Esophagus muscularis mucosa (tissue), 4 donors: ENCODE measurements at regions not wholly inside any gene's neighbourhood (a gene's known extent, or its start where the extent isn't known, plus 50 kb on each side); places are given as distances from the start of the nearest gene placed in this dataset.

ENCODE experiments used
- DNase-seq: peaks from one replicate; pipeline ENCODE4 v3.0.0-alpha.2; 2017; ENCODE audit errors: extremely low spot score
- H3K27ac ChIP-seq, 4 donors: fragments of 200-600 bp; sonication (generic); replicated peaks in 1 of 4; 1 replicate in 3 of 4; 2 replicates in 1 of 4; pipeline ENCODE4 v1.5.1; 2016 to 2019; ENCODE audit warnings: mild to moderate bottlenecking in 1 of 4
- H3K27me3 ChIP-seq, 4 donors: fragments of 200-600 bp; sonication (generic); one replicate each; pipeline versions ENCODE4 v1.5.1 to v1.6.0; 2016 to 2019
- H3K36me3 ChIP-seq, 4 donors: fragments of 200-600 bp; sonication (generic); one replicate each; pipeline ENCODE4 v1.5.1; 2016 to 2019
- H3K4me1 ChIP-seq, 4 donors: fragments of 200-600 bp; sonication (generic); one replicate each; pipeline ENCODE4 v1.5.1; 2016 to 2019
- H3K4me3 ChIP-seq, 4 donors: fragments of 200-600 bp; sonication (generic); 1 replicate in 2 of 4; 2 replicates in 2 of 4; pipeline ENCODE4 v1.5.1; 2016 to 2019; ENCODE audit warnings: mild to moderate bottlenecking in 4 of 4, moderate library complexity in 1 of 4
- H3K9me3 ChIP-seq, 4 donors: fragments of 200-600 bp; sonication (generic); 1 replicate in 3 of 4; 2 replicates in 1 of 4; pipeline ENCODE4 v1.5.1; 2016 to 2019
- CTCF ChIP-seq, 3 experiments: fragments of 200-600 bp in 2 of 3; fragments of 450-650 bp in 1 of 3; sonication (generic) in 2 of 3; IDR thresholded peaks; one replicate each; pipeline ENCODE4 v1.5.1; 2017 to 2019; ENCODE audit warnings: antibody characterized with exemption in 3 of 3, mild to moderate bottlenecking in 2 of 3, moderate library complexity in 1 of 3
- EP300 ChIP-seq: sonication (generic); formaldehyde crosslinking; IDR thresholded peaks from one replicate; pipeline ENCODE4 v1.6.1; 2017; ENCODE audit warnings: antibody characterized with exemption
- POLR2A ChIP-seq: fragments of 450-650 bp; IDR thresholded peaks from one replicate; pipeline ENCODE4 v1.6.1; 2017; ENCODE audit warnings: antibody characterized with exemption, moderate library complexity, mild to moderate bottlenecking, low read depth
- POLR2AphosphoS5 ChIP-seq, 2 donors: sonication (generic); formaldehyde crosslinking; IDR thresholded peaks; one replicate each; pipeline ENCODE4 v1.6.1; 2017; ENCODE audit warnings: antibody characterized with exemption in 2 of 2
- WGBS: methylation state at CpG from one replicate; pipeline ENCODE4 v1.1.5; 2018; 5-methylcytosine and 5-hydroxymethylcytosine counted together
- intact Hi-C: fragments of 100-400 bp; cut with DNase I; formaldehyde crosslinking; loops from one replicate; pipeline ENCODE4 v1.15.1; 2023

- no peak for TF ChIP-seq POLR2A
- TF ChIP-seq EP300, result no peak
- TF ChIP-seq POLR2AphosphoS5 (IDR thresholded peaks at IDR 0.05), result no peak
- TF ChIP-seq CTCF (IDR thresholded peaks at IDR 0.05), result no peak
- no peaks in the 10 kb centered on the region for H3K36me3 ChIP-seq
- H3K4me3 ChIP-seq, result no peak overlapping the region
- H3K9me3 ChIP-seq, result no peaks in the 10 kb centered on the region
- H3K4me1 ChIP-seq, result peaks cover 0 to 4% (median 1%) of the 10 kb centered on the region in 4 donors
- intact Hi-C loops, result no loop called here
- no peaks in the 10 kb centered on the region for H3K27me3 ChIP-seq
- DNase-seq, result no peak
- 90% methylated on average over 2 of the region's 2 CpGs for WGBS
- no peak overlapping the region for H3K27ac ChIP-seq
Measured at GRCh38 chr6:140779341-140779740, 1353.4 kb upstream of the GJE1 start.

GRCh38 chr6:140777780-140778179, 1354.9 kb upstream of the GJE1 start:
- intact Hi-C loops, result no loop called here
- Histone ChIP-seq H3K27me3 (no peaks in the 10 kb centered on the region), H3K27ac (no peak overlapping the region), H3K4me1 (peaks cover 0 to 11% (median 8%) of the 10 kb centered on the region in 4 donors), H3K36me3 (no peaks in the 10 kb centered on the region), H3K9me3 (no peaks in the 10 kb centered on the region), H3K4me3 (no peak overlapping the region)
- WGBS, result 88% methylated on average over 4 of the region's 4 CpGs
- no peak for TF ChIP-seq POLR2AphosphoS5 (IDR thresholded peaks at IDR 0.05)
- TF ChIP-seq POLR2A, result no peak
- TF ChIP-seq EP300, result no peak
- TF ChIP-seq CTCF (IDR thresholded peaks at IDR 0.05), result no peak
- DNase-seq, result no peak

GRCh38 chr6:140775061-140775460, 1357.7 kb upstream of the GJE1 start:
- Histone ChIP-seq H3K36me3 (no peaks in the 10 kb centered on the region), H3K9me3 (no peaks in the 10 kb centered on the region), H3K27ac (no peak overlapping the region), H3K27me3 (no peaks in the 10 kb centered on the region), H3K4me3 (no peak overlapping the region), H3K4me1 (peaks cover 0 to 11% (median 8%) of the 10 kb centered on the region in 4 donors)
- 70% methylated on average over 3 of the region's 3 CpGs for WGBS
- intact Hi-C loops, result no loop called here
- TF ChIP-seq EP300, result no peak
- TF ChIP-seq POLR2A, result no peak
- no peak for TF ChIP-seq POLR2AphosphoS5 (IDR thresholded peaks at IDR 0.05)
- no peak for TF ChIP-seq CTCF (IDR thresholded peaks at IDR 0.05)
- DNase-seq, result no peak

GRCh38 chr6:140774080-140774505, 1358.6 kb upstream of the GJE1 start:
- H3K4me1 ChIP-seq, result peaks cover 0 to 11% (median 8%) of the 10 kb centered on the region in 4 donors
- DNase-seq, result no peak
- no peak overlapping the region for H3K27ac ChIP-seq
- no peaks in the 10 kb centered on the region for H3K27me3 ChIP-seq
- 32% methylated on average over 3 of the region's 3 CpGs for WGBS
- no peaks in the 10 kb centered on the region for H3K36me3 ChIP-seq
- intact Hi-C loops, result no loop called here
- no peaks in the 10 kb centered on the region for H3K9me3 ChIP-seq
- H3K4me3 ChIP-seq, result no peak overlapping the region
- no peak for TF ChIP-seq CTCF (IDR thresholded peaks at IDR 0.05)
- no peak for TF ChIP-seq POLR2A
- no peak for TF ChIP-seq EP300
- no peak for TF ChIP-seq POLR2AphosphoS5 (IDR thresholded peaks at IDR 0.05)

GRCh38 chr6:140773276-140773675, 1359.4 kb upstream of the GJE1 start:
- intact Hi-C loops, result no loop called here
- Histone ChIP-seq H3K4me1 (peaks cover 0 to 11% (median 8%) of the 10 kb centered on the region in 4 donors), H3K9me3 (no peaks in the 10 kb centered on the region), H3K4me3 (no peak overlapping the region), H3K27me3 (no peaks in the 10 kb centered on the region), H3K27ac (no peak overlapping the region), H3K36me3 (no peaks in the 10 kb centered on the region)
- no peak for DNase-seq
- TF ChIP-seq EP300 (no peak), POLR2AphosphoS5 (IDR thresholded peaks at IDR 0.05) (no peak), CTCF (IDR thresholded peaks at IDR 0.05) (no peak), POLR2A (no peak)
